ENCODE measurements at regions not wholly inside any gene's neighbourhood (a gene's known extent, or its start where the extent isn't known, plus 50 kb on each side); places are given as distances from the start of the nearest gene placed in this dataset.
"Not testable (repeated sequence)": the region's sequence is repeated elsewhere in the genome, so short reads cannot be mapped to it uniquely, and the experiment has no call there.

DNA sequence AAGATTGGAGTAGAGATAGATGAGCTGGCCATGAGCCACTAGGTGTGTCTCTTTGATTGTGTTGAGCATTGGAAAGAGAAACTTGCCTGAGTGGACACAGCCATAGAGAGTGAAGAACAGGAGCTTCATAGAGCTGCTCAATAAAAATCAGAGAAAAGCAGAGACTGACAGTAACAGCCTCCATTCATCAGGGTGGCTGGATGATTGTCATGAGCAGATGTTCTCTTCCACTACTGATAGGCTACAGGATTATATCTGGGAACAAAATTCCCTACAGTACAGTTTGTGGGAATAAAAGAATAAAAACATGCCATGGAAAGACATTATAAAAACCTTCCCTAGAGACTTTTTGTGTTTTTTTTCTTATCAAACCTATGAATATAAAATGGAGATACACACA lies 404.8 kb upstream of the ACVR2A start:
- no peak for DNase-seq (ENCODE audit: low read depth in 4 of 4, low spot score in 3 of 4)

DNA sequence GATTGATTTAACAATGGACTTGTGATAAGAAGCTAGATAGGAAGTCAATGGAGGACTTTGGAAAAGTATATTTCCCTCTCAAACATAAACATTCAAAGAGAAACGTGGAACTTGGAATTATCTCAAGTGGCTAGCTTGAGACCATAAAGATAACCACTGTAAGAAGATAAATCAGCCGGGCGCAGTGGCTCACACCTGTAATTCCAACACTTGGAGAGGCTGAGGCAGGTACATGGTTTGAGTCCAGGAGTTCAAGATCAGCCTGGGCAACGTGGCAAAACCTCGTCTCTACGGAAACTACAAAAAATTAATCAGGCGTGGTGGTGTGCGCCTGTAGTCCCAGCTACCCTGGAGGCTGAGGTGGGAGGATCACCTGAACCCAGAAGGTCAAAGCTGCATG lies 405.9 kb upstream of the ACVR2A start:
- DNase-seq (ENCODE audit: low read depth in 4 of 4, low spot score in 3 of 4), result no peak

DNA sequence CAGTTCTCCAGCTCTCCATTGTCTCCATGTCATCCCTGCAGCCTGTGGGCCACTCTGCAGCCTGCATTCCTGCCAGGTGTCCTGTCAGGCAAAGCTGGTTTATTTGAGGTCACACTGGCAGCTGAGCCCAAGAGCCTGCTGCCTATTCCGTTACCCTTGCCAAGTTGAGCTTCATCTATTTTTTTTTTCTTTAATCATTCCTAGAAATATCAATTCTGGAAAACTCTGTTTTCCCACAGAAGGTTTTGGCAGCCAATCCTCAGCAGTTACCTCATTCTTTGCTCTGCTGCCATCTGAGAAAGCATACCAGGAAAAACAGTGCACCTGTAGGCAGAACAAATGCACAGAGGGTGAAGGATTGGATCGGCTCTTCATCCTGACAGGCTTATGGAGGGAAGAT lies 411.0 kb upstream of the ACVR2A start:
- DNase-seq (ENCODE audit: low read depth in 4 of 4, low spot score in 3 of 4), result no peak

DNA sequence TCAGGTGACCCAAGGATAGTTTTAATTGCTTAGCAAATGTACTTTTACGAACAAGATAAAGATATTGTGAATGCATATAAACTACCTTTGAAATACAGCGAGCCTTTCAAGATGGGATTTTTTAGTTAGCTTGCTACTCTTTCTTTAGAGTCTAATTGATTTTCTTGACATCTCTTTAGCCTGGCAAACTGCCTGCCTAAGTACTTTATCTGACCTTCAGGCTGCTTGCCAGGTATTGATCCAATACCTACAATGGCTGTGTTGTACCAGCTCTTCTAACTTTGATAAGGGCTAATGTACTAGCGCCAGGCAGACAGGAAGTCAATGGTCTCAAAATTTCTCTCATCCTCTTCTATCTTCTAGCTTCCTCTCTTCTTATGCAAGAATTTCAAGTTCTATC lies 414.4 kb upstream of the ACVR2A start:
- DNase-seq (ENCODE audit: low read depth in 4 of 4, low spot score in 3 of 4), result no peak

DNA sequence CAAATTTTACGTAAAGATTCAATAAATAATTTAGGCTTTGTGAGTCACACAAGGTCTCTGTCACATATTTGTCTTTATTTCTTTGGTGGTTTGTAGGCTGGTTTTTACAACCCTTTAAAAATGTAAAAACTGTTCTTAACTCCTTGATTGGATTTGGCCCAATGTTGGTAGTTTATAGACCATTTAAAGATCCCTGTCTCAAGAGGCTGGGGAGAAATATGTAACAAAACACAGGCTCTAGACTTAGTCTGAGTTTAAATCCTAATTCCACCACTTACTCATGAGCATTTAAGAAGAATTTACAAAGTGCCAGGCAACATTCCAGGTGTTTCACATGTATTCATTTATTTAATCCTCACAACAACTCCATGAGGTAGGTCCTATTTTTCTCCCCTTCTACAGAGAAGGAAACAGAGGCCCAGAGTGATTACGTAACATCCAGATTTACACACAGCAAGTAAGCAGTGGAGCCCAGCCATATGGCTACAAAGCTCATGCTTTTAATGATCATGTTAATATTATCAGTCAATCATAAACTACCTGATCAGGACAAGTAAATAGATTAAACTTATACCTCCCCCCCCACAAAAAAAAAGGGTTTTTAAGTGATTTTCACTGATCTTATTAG lies 416.6 kb upstream of the ACVR2A start:
- no peak for DNase-seq (ENCODE audit: low read depth in 4 of 4, low spot score in 3 of 4)

DNA sequence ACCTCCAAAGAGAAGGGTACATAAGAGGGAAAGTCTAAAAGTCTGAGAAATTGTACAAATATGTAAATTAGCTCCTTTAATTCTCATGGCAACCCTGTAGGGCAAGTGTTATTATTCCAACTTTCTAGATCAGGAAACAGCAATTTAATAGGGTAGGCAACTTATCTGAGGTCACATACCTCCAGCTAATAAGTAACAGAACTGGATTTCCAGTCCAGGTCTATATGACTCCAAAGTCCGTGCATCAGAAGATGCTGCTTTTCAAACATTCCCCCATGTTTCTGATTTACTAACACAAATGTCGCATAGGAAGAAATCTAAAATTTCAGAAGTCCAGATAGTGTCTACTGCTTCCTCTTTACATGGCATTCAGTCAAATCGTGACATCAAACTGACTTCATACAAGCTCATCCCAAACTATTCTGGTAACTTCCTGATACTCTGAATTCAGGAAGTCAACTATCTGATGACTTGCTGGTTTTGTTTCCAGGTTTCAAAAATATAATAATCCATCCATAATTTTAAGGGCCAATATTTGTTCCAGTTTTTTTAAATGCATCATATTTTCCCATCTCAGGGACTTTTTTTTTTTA lies 419.3 kb upstream of the ACVR2A start:
- no peak for DNase-seq (ENCODE audit: low read depth in 4 of 4, low spot score in 3 of 4)

DNA sequence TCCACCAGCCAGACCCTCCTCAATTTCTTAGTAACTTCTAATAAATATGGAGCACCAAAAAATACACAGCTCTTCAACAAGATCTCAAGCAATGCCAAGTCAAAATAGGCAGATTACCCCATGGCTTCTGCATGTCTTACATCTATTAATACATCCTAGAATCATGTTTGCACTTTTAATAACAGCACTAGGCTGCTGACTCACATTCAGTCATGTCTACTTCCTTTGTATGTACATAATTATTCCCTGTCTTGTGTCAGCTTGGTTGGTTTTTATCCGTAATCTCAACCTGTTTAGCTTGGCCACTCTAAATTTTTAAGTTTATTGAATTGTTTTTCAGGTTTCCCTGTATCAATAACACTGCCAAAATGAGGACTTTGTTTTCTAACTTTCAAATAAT lies 420.1 kb upstream of the ACVR2A start:
- DNase-seq (ENCODE audit: low read depth in 4 of 4, low spot score in 3 of 4), result no peak

DNA sequence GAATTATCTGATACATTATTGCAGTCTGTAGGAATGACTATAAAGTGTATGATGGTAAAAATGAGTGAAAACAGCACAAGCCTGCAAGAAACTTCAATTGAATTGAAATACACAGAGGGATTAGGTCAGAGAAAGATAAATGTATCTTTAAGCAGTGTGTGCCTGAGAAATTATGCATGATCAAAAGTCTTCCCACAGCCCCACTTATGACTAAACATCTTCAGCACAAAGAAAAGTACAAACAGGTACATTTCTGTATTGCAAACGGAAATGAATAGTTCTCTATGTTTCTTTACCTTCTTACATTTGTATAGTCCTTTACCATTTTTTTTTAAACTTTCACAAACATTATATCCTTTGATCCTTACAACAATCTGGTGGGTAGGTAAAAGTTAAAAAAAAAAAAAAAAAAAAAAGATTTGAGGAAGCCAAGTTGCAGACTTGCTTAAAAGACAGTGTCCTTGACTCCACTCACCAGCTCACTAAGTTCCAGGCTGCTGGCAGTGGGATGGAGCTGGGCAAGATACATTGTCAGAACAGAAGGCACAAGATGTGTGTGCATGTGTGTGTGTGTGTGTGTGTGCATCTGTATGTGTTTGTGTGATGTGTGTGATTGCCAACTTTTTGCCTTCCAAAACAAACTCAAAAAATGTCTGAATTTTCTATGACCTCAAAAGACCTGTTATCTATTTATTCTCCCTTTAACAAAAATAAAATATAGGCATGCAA lies 423.7 kb upstream of the ACVR2A start:
- no peak for DNase-seq (ENCODE audit: low read depth in 4 of 4, low spot score in 3 of 4)

DNA sequence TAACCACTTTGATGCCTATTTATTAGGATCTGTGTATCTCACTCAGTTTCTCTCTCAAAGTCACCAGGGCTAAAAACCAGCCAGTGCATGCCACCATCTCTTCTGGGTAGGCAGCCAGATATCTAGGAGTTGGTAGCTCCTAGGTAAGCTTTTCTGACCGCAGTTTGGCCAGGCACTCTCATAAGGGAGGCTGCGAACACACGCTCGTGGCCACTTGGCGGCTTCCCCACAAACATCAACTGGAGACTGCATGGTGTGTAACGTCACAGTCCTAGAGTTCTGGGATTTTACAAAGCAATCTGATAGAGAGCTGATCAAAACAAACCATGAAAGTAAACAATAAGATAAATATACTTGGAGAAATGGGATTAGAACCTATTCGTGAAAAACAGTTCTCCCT lies 424.3 kb upstream of the ACVR2A start:
- DNase-seq (ENCODE audit: low read depth in 4 of 4, low spot score in 3 of 4), result no peak

DNA sequence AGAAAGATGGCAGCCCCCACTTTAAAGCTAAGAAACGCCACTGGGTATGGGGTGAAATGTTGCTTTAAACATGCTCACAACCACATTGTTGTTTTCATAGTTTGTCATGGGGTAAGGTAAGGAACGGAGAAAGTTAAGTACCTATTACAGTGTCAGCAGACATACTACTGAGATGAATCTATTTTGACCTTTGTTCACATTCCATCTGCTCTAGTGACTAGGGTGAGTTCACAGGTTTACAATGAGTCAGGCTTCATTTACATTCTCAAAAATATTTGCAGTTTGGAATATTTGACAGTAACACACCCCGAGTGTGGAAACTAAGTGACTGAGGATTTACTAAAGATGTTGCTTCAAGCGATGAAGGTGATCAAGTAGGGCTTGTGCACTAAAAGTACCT lies 428.7 kb upstream of the ACVR2A start:
- DNase-seq (ENCODE audit: low read depth in 4 of 4, low spot score in 3 of 4), result no peak

DNA sequence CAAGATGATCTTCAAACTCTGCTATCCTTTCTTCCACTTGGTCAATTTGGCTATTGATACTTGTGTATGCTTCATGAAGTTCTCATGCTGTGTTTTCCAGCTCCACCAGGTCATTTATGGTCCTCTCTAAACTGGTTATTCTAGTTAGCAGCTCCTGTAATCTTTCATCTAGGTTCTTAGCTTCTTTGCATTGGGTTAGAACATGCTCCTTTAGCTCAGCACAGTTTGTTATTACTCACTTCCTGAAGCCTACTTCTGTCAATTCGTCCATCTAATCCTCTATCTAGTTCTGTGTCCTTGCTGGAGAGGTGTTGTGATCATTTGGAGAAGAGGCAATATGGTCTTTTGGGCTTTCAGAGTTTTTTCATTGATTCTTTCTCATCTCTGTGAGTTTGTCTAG lies 430.2 kb upstream of the ACVR2A start:
- DNase-seq (ENCODE audit: low read depth in 4 of 4, low spot score in 3 of 4), result not testable (repeated sequence)

DNA sequence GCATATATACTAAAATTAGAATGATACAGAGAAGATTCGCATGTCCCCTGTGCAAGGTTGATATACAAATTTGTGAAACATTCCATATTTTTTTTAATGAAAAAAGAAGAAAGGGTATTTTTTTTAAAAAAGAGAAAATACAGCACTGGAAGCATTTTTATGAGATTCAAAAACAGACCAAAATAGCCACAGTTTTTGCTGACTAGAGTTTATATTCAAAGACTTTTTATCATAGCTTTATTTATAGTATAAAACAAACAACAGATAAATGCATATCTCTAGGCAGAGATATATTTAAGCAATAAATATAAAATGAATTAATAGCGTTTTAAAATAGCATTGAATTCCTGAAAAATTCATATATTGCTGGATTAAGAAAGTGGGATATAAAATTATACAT lies 436.5 kb upstream of the ACVR2A start:
- no peak for DNase-seq (ENCODE audit: low read depth in 4 of 4, low spot score in 3 of 4)

DNA sequence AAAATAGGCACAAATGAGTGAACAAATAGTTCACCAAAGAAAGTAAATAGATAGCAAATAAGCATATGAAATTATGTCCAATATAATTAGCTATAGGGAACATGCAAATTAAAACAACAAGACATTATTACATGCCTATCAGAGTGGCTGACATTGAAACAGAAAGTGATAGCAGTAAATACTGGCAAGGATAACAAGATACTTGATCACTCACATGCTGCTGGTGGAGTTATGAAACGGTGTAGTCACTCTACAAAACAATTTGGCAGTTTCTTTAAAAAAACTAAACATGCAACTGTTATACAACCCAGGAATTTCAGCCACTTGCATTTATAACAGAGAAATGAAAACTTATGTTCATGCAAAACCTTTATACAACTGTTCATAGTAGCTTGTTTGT lies 439.2 kb upstream of the ACVR2A start:
- no peak for DNase-seq (ENCODE audit: low read depth in 4 of 4, low spot score in 3 of 4)

DNA sequence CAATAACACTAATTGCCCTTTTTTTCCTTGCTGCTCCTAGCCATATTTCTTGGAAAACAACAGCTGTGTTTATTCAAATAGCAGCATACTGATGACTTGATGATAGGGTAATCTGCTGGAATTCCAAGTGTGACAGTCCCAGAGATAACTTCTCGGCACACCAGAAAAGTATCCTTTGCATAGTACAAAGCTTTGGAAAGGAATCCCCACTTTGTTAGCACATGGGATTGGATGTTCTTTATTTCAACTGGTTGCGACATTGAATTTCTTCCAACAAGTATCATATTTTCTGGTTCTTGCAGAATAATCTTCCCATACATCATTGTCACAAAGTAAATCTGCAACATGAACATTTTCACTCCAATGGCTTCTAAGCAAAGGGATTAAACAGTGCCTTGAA lies 445.8 kb upstream of the ACVR2A start:
- no peak for DNase-seq (ENCODE audit: low read depth in 4 of 4, low spot score in 3 of 4)

DNA sequence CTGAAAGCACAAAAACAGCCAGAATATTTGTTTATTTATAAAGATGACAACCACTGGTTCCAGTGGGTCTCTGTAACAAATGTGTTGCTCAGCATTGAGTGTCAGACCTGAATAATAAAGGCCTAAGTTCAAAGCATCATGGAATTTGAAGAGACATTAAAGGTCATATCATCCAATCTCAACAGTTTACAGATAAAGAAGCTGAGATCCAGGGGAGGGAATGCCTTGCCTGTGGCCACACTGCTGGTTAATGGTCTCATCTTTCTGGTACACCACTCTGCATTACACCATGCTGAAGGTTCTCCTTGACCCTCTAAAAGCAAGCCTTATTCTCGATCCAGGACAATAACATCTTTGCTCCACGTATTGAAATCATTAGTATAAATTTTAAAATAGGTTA lies 446.5 kb upstream of the ACVR2A start:
- DNase-seq (ENCODE audit: low read depth in 4 of 4, low spot score in 3 of 4), result no peak

DNA sequence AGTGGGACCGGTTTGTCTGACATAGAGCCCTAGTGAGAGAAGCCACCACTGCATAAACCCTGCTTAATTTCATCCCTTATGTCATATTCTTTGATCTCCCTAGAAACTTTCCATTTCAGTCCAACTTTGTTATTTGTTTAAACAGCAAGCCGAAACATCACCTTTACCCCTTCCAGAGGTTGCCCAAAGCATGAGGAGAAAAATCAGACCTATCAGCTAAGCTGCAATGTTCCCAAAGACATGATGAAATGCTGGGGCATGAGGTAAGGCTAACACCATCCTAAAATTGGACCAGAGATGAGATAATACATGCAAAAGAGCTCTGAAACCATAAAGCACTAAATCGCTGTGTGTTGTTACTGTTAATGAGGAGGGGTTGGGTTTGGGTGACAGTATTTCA lies 447.9 kb upstream of the ACVR2A start:
- DNase-seq (ENCODE audit: low read depth in 4 of 4, low spot score in 3 of 4), result no peak

DNA sequence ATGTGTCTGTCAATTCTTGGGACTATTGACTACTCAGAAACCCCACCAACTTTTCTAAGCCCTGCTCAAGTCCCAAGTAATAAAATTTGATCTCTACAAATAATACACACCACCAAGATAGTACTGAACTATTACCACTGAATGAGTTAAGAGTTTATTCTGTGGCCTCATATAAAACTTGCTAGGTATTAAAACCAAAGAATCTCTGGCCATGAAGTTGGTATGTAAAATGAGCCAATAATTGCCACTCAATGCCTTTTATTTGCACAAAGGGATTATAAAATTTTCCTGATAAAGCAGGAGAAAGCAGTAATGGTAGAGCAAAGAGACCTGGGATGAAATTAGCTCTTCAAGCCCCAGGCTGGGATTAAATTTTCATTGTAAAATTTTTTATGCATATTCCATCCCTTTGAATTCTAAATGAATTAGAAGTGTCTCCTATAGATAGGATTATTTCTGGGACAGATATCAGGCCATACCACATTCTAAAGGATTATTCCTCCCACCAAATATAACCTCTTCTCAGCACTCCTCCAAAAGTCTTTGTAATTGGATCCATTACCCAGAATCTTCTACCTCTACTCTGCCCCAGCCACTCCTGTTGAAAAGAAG lies 450.5 kb upstream of the ACVR2A start:
- DNase-seq (ENCODE audit: low read depth in 4 of 4, low spot score in 3 of 4), result no peak

DNA sequence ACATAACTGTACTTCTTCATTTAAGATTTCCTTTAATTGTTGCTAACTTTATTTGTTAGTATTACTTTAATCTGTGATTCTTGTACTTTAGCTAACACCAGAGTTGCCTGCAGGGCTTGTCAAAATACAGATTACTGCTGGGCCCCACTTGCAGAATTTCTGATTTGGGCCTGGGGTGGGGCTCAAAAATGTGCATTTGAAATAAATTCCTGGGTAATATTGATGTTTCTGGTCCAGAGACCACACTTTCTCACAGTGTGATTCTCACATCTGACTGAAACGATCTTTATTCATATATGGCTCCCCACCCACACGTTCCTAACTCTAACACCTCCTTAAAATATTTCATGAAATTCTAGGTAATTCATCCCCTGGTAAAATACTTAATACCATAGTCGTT lies 452.6 kb upstream of the ACVR2A start:
- DNase-seq (ENCODE audit: low read depth in 4 of 4, low spot score in 3 of 4), result no peak

DNA sequence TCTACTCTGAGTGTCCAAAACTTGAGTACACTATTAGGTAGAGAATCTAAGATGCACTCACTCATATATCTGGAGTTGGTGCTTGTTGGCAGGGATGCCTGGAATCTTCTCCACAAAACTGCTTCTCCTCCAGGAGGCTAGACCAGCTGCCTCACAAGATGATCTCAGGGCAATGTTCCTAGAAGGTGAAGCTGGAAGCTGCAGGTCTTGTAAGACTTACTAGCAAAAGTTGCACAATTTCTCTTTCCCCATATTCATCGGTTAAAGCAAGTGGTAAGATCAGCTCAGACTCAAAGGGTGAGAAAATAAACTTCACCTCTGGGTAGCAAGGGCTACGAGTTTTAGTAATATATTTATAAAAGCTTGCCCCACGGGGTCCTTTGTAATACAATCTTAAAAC lies 454.4 kb upstream of the ACVR2A start:
- DNase-seq (ENCODE audit: low read depth in 4 of 4, low spot score in 3 of 4), result no peak

DNA sequence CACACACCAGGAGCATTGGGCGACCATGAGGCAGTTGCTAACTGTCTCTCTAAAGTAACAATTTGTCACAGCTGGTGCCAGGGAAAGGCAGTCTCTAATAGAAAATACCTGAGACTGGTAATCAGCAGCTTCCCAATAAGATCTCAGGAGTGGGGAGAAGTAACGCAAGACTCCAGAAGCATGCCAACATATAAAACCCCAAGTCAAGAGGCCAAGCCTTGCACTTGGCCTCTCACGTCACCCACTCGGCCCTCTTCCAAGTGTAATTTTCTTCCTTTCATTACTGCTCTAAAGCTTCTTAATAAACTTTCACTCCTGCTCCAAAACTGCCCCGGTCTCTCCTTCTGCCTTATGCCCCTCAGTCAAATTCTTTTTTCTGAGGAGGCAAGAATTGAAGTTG lies 455.6 kb upstream of the ACVR2A start:
- no peak for DNase-seq (ENCODE audit: low read depth in 4 of 4, low spot score in 3 of 4)

DNA sequence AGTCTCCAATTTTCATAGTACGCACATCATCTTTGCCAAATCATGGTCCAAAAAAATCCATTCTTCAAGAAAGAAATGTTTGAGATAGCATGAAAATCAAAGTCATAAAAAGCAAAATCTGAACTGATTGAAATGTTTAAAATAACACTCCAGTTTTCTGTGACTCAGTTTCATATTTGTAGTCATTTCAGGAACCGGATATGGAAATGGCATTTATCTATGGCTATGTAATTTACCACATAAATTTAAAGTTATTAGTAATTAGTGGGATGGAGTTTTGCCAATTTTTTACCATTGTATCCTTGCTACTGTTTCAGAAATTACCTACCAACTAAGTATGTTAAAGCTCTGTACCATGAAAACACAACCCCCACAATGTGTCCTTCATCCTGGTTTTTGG lies 456.6 kb upstream of the ACVR2A start:
- no peak for DNase-seq (ENCODE audit: low read depth in 4 of 4, low spot score in 3 of 4)

DNA sequence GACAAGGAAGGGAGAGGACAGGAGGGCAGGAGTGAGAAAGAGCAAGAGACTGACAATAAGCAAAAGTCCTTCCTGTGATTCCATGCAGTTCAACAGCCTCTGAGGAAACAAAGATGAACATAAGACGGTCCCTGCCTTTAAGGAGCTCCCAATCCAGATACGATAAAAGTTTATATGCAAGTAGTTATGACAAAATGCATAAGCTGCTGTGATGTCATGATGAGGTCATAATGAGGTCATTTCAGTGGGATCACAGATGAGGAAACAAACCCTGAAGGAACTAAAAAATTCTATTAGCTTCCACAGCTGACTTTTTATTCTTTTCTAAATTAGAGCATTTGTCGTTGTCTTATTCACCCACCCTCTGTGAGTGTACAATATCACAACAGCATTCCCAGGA lies 458.5 kb upstream of the ACVR2A start:
- DNase-seq (ENCODE audit: low read depth in 4 of 4, low spot score in 3 of 4), result no peak
